HL-60 (cell line): ENCODE measurements at regions not wholly inside any gene's neighbourhood (a gene's known extent, or its start where the extent isn't known, plus 50 kb on each side); places are given as distances from the start of the nearest gene placed in this dataset.

Experiments
- DNase-seq, 2 experiments: peaks; one replicate each; pipeline ENCODE4 v3.0.0-alpha.2; 2010 to 2020; ENCODE audit warnings: low read depth in 1 of 2, low spot score in 1 of 2
- H3K27ac ChIP-seq: fragments of 250-450 bp; sonication (Bioruptor Pico); replicated peaks from 2 replicates; pipeline ENCODE4 v1.5.1; 2020; ENCODE audit warnings: mild to moderate bottlenecking, moderate library complexity
- H3K27me3 ChIP-seq: fragments of 250-450 bp; sonication (Bioruptor Pico); 2 replicates; pipeline ENCODE4 v1.5.1; 2021; ENCODE audit warnings: mild to moderate bottlenecking, moderate library complexity; ENCODE audit not compliant: insufficient read depth, poor library complexity, severe bottlenecking
- H3K4me3 ChIP-seq: replicated peaks from 2 replicates; pipeline ENCODE4 v1.5.1; 2011; ENCODE audit warnings: mild to moderate bottlenecking, control low read depth, low read length; ENCODE audit not compliant: insufficient read depth
- GABPA ChIP-seq: IDR thresholded peaks from 2 replicates; pipeline ENCODE4 v1.6.1; 2012; ENCODE audit warnings: low read depth
- POLR2AphosphoS5 ChIP-seq: IDR thresholded peaks from 2 replicates; pipeline ENCODE4 v1.6.1; 2012; ENCODE audit warnings: low read depth
- REST ChIP-seq: IDR thresholded peaks from 2 replicates; pipeline ENCODE4 v1.6.1; 2012; ENCODE audit warnings: low read depth; ENCODE audit not compliant: insufficient replicate concordance
- SPI1 ChIP-seq: IDR thresholded peaks from 2 replicates; pipeline ENCODE4 v1.6.1; 2012; ENCODE audit warnings: low read depth, mild to moderate bottlenecking, borderline replicate concordance
- TF ChIP-seq, protein P1 (sequence below): IDR thresholded peaks from one replicate; pipeline ENCODE4 v1.5.1; 2011; ENCODE audit warnings: low read length, control low read depth, inconsistent platforms; ENCODE audit not compliant: insufficient read depth

DNA sequence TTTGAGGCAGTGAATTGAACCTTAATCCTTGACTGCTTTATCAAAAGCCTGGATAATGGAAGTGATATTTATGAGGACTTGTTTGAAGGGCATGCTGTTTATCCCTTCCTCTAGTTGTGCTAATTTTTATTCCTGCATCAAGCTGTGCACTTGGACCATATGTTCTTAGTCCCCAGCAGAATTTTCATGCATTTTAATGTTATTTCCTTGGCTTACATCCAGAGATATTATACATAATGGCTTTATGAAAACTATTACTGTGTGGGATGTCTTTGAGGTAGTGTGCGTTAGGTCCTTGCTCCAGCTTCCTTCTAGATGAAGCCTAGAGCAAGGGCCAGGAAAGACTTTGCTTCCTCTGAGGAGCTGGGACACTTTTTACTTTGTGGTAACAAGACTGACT is 378.4 kb downstream of the LPIN1 start:
- no peak for DNase-seq
- Histone ChIP-seq H3K27ac (no peak overlapping the region), H3K4me3 (no peak overlapping the region), H3K27me3 (peaks cover 2% of the 10 kb centered on the region)
- no peak for TF ChIP-seq GABPA
- TF ChIP-seq REST = no peak
- TF ChIP-seq SPI1 = no peak

GRCh38 chr2:12126318-12126717 is 379.9 kb downstream of the LPIN1 start:
- no peak for DNase-seq
- Histone ChIP-seq H3K4me3 (no peak overlapping the region), H3K27ac (no peak overlapping the region), H3K27me3 (peaks cover 2% of the 10 kb centered on the region)
- TF ChIP-seq SPI1 (no peak), GABPA (no peak), POLR2AphosphoS5 (no peak), REST (no peak)
- TF ChIP-seq, protein P1, sequence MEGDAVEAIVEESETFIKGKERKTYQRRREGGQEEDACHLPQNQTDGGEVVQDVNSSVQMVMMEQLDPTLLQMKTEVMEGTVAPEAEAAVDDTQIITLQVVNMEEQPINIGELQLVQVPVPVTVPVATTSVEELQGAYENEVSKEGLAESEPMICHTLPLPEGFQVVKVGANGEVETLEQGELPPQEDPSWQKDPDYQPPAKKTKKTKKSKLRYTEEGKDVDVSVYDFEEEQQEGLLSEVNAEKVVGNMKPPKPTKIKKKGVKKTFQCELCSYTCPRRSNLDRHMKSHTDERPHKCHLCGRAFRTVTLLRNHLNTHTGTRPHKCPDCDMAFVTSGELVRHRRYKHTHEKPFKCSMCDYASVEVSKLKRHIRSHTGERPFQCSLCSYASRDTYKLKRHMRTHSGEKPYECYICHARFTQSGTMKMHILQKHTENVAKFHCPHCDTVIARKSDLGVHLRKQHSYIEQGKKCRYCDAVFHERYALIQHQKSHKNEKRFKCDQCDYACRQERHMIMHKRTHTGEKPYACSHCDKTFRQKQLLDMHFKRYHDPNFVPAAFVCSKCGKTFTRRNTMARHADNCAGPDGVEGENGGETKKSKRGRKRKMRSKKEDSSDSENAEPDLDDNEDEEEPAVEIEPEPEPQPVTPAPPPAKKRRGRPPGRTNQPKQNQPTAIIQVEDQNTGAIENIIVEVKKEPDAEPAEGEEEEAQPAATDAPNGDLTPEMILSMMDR = no peak

- no peak for DNase-seq
- no peak for TF ChIP-seq POLR2AphosphoS5
- TF ChIP-seq GABPA = no peak
- no peak for TF ChIP-seq REST
- TF ChIP-seq SPI1 = no peak; the same call in 1 of the 2 replicates
- no peak overlapping the region for H3K4me3 ChIP-seq
Observed at GRCh38 chr2:12127638-12128037, 381.2 kb downstream of the LPIN1 start.

GRCh38 chr2:12131975-12132374 is 385.5 kb downstream of the LPIN1 start:
- peaks cover 2% of the 10 kb centered on the region for H3K27me3 ChIP-seq
- H3K4me3 ChIP-seq = no peak overlapping the region
- H3K27ac ChIP-seq = no peak overlapping the region
- TF ChIP-seq, protein P1 = no peak
- TF ChIP-seq REST (no peak), POLR2AphosphoS5 (no peak), SPI1 (no peak), GABPA (no peak)
- no peak for DNase-seq

More at GRCh38 chr2:12127638-12128037, 381.2 kb downstream of the LPIN1 start:
- Histone ChIP-seq H3K27me3 (peaks cover 2% of the 10 kb centered on the region), H3K27ac (no peak overlapping the region)
